ENCODE measurements at regions not wholly inside any gene's neighbourhood (a gene's known extent, or its start where the extent isn't known, plus 50 kb on each side); places are given as distances from the start of the nearest gene placed in this dataset.

- TF ChIP-seq ZBTB26 (CRISPR knock-in tag; IDR thresholded peaks at IDR 0.05): no peak
- no peak for TF ChIP-seq ZNF282 (CRISPR knock-in tag; IDR thresholded peaks at IDR 0.05)
- no peak for TF ChIP-seq POLR2G (IDR thresholded peaks at IDR 0.05; ENCODE audit: low read depth, low read length)
- no peak for TF ChIP-seq KLF1 (tag; IDR thresholded peaks at IDR 0.05)
- TF ChIP-seq, protein P1, sequence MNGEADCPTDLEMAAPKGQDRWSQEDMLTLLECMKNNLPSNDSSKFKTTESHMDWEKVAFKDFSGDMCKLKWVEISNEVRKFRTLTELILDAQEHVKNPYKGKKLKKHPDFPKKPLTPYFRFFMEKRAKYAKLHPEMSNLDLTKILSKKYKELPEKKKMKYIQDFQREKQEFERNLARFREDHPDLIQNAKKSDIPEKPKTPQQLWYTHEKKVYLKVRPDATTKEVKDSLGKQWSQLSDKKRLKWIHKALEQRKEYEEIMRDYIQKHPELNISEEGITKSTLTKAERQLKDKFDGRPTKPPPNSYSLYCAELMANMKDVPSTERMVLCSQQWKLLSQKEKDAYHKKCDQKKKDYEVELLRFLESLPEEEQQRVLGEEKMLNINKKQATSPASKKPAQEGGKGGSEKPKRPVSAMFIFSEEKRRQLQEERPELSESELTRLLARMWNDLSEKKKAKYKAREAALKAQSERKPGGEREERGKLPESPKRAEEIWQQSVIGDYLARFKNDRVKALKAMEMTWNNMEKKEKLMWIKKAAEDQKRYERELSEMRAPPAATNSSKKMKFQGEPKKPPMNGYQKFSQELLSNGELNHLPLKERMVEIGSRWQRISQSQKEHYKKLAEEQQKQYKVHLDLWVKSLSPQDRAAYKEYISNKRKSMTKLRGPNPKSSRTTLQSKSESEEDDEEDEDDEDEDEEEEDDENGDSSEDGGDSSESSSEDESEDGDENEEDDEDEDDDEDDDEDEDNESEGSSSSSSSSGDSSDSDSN (IDR thresholded peaks at IDR 0.05; ENCODE audit: borderline replicate concordance in 1 of 2, low read depth in 2 of 2, low read length in 2 of 2): no peak
- no peak for TF ChIP-seq ZNF436 (CRISPR knock-in tag; IDR thresholded peaks at IDR 0.05)
- no peak for TF ChIP-seq SREBF2 (CRISPR knock-in tag; IDR thresholded peaks at IDR 0.05)
- TF ChIP-seq BRCA1 (IDR thresholded peaks at IDR 0.05): no peak
- TF ChIP-seq BRCA1 (CRISPR knock-in tag; IDR thresholded peaks at IDR 0.05): no peak
These were observed 677.8 kb upstream of the ROBO1 start for GRCh38 chr3:80445641-80446040.

Data from K562 (cell line).